Adrenal gland (tissue), 9 donors: ENCODE measurements at regions not wholly inside any gene's neighbourhood (a gene's known extent, or its start where the extent isn't known, plus 50 kb on each side); places are given as distances from the start of the nearest gene placed in this dataset.
"Not testable (repeated sequence)": the region's sequence is repeated elsewhere in the genome, so short reads cannot be mapped to it uniquely, and the experiment has no call there.

Experiments
- DNase-seq, 7 donors: peaks; one replicate each; pipeline ENCODE4 v3.0.0-alpha.2; 2019 to 2020
- H3K27ac ChIP-seq, 5 donors: fragments of 200-600 bp; sonication (generic) in 4 of 5; 1 replicate in 3 of 5; 2 replicates in 2 of 5; pipeline versions ENCODE4 v1.5.1 to v1.8.0; 2016 to 2020; ENCODE audit warnings: mild to moderate bottlenecking in 1 of 5
- H3K27me3 ChIP-seq: fragments of 200-600 bp; 2 replicates; pipeline ENCODE4 v1.8.0; 2021
- H3K36me3 ChIP-seq, 2 donors: fragments of 200-600 bp; replicated peaks in 1 of 2; 1 replicate in 1 of 2; 2 replicates in 1 of 2; pipeline versions ENCODE4 v1.5.1 to v1.8.0; 2018 to 2022
- H3K4me1 ChIP-seq, 2 donors: fragments of 200-600 bp; replicated peaks in 1 of 2; 1 replicate in 1 of 2; 2 replicates in 1 of 2; pipeline versions ENCODE4 v1.5.1 to v1.8.0; 2018 to 2021
- H3K4me3 ChIP-seq, 4 donors: fragments of 200-600 bp; sonication (generic) in 3 of 4; one replicate each; pipeline ENCODE4 v1.5.1; 2016 to 2018
- H3K9me3 ChIP-seq, 3 donors: fragments of 200-600 bp; sonication (generic) in 1 of 3; replicated peaks in 1 of 3; 1 replicate in 2 of 3; 2 replicates in 1 of 3; pipeline versions ENCODE4 v1.5.1 to v1.8.0; 2016 to 2021
- POLR2A ChIP-seq, 2 donors: fragments of 450-650 bp; IDR thresholded peaks; one replicate each; pipeline ENCODE4 v1.6.1; 2017; ENCODE audit warnings: antibody characterized with exemption in 2 of 2, mild to moderate bottlenecking in 2 of 2, moderate library complexity in 1 of 2
- WGBS, 4 donors: extraction: QIAGEN DNeasy Blood & Tissue Kit in 2 of 4; methylation state at CpG; one replicate each; pipeline versions ENCODE4 v1.1.5 to v1.1.7; 2013 to 2017; 5-methylcytosine and 5-hydroxymethylcytosine counted together
- intact Hi-C, 2 donors: fragments of 100-400 bp; cut with DNase I; formaldehyde crosslinking; loops; one replicate each; pipeline versions ENCODE4 v1.14.1 to v1.15.0; 2022 to 2023
- TF ChIP-seq, protein P1 (sequence below), 6 experiments: fragments of 450-650 bp in 4 of 6; fragments of 200-600 bp in 2 of 6; sonication (generic) in 1 of 6; IDR thresholded peaks; 1 replicate in 5 of 6; 2 replicates in 1 of 6; pipeline versions ENCODE4 v1.5.1 to v1.8.0; 2016 to 2021; ENCODE audit warnings: antibody characterized with exemption in 6 of 6, mild to moderate bottlenecking in 2 of 6, moderate library complexity in 1 of 6
- donor health status: healthy with polysubstance abuse.
- donor health status: Bipolar disorder and iron deficiency.
- donor health status: DM: yes; HTN: yes; CAD: no.
- donor health status: DM: no; HTN: no; CAD: no.
- donor health status: DM: no; HTN: no; CAD: no.

GRCh38 chr4:188783606-188784160 lies 644.4 kb downstream of the TRIML1 start:
- TF ChIP-seq POLR2A (IDR thresholded peaks at IDR 0.05), result no peak
- TF ChIP-seq, protein P1, sequence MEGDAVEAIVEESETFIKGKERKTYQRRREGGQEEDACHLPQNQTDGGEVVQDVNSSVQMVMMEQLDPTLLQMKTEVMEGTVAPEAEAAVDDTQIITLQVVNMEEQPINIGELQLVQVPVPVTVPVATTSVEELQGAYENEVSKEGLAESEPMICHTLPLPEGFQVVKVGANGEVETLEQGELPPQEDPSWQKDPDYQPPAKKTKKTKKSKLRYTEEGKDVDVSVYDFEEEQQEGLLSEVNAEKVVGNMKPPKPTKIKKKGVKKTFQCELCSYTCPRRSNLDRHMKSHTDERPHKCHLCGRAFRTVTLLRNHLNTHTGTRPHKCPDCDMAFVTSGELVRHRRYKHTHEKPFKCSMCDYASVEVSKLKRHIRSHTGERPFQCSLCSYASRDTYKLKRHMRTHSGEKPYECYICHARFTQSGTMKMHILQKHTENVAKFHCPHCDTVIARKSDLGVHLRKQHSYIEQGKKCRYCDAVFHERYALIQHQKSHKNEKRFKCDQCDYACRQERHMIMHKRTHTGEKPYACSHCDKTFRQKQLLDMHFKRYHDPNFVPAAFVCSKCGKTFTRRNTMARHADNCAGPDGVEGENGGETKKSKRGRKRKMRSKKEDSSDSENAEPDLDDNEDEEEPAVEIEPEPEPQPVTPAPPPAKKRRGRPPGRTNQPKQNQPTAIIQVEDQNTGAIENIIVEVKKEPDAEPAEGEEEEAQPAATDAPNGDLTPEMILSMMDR (IDR thresholded peaks at IDR 0.05), result no peak
- intact Hi-C loops, result no loop called here
- Histone ChIP-seq H3K4me1 (no peaks in the 10 kb centered on the region), H3K27ac (no peak overlapping the region), H3K36me3 (no peaks in the 10 kb centered on the region), H3K9me3 (no peaks in the 10 kb centered on the region), H3K27me3 (no peaks in the 10 kb centered on the region), H3K4me3 (no peak overlapping the region)
- DNase-seq, result no peak
- WGBS, 4 donors, result 72 to 80% (median 75%) methylated on average over 7 of the region's 7 CpGs

GRCh38 chr4:188796600-188796999 lies 657.4 kb downstream of the TRIML1 start:
- H3K4me1 ChIP-seq, DNase-seq, H3K4me3 ChIP-seq, H3K36me3 ChIP-seq, H3K27me3 ChIP-seq, intact Hi-C loops, H3K27ac ChIP-seq, H3K9me3 ChIP-seq: not testable (repeated sequence)
- WGBS, 4 donors, result 92 to 94% (median 93%) methylated on average over 39 to 46 of the region's 46 CpGs

DNA sequence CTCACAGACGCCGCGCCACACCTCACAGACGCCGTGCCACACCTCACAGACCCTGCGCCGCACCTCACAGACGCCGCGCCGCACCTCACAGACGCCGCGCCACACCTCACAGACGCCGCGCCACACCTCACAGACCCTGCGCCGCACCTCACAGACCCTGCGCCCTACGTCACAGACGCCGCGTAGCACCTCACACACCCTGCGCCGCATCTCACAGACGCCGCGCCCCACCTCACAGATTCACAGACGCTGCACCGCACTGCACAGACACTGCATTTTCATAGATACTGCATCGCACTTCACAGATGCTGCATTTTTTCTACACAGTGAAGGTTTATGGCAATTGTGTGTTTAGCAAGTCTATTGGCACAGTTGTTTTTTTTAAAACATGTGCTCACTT lies 657.8 kb downstream of the TRIML1 start:
- H3K27me3 ChIP-seq, H3K36me3 ChIP-seq, H3K4me1 ChIP-seq, H3K9me3 ChIP-seq, intact Hi-C loops, DNase-seq, H3K27ac ChIP-seq, H3K4me3 ChIP-seq: not testable (repeated sequence)
- WGBS, 4 donors, result 92 to 99% (median 93%) methylated on average over 13 to 31 of the region's 32 CpGs

DNA sequence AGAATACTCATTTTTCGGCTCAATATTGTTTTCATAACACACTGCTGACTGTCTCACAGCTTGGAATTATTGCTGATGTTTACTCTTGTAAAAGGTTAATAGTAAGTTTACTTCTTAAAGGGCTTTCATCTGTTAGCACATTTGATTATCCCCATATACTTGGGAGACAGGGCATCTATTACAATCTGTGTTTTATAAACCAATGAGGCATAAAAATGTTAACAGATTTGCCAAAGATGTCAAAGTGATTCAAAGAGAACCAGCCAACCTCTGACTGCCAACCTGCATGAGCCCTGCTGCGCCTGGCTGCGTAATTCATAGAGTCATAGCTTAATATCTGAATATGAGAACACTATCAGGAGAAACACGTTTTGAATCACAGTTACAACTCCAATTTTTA lies 665.6 kb downstream of the TRIML1 start:
- Histone ChIP-seq H3K36me3 (no peaks in the 10 kb centered on the region), H3K4me3 (no peak overlapping the region), H3K9me3 (no peaks in the 10 kb centered on the region), H3K27ac (no peak overlapping the region), H3K27me3 (no peaks in the 10 kb centered on the region), H3K4me1 (no peaks in the 10 kb centered on the region)
- TF ChIP-seq, protein P1 (IDR thresholded peaks at IDR 0.05), result no peak
- no peak for TF ChIP-seq POLR2A (IDR thresholded peaks at IDR 0.05)
- intact Hi-C loops, result no loop called here
- DNase-seq, result no peak
- WGBS, 4 donors, result 69 to 80% (median 74%) methylated on average over 4 of the region's 4 CpGs

- Histone ChIP-seq H3K27ac (no peak overlapping the region), H3K9me3 (no peaks in the 10 kb centered on the region), H3K4me1 (no peaks in the 10 kb centered on the region), H3K36me3 (no peaks in the 10 kb centered on the region), H3K4me3 (no peak overlapping the region), H3K27me3 (no peaks in the 10 kb centered on the region)
- 86 to 90% (median 88%) methylated on average over 1 of the region's 1 CpG for WGBS, 4 donors
- intact Hi-C loops, result no loop called here
- DNase-seq, result no peak
- TF ChIP-seq, protein P1 (IDR thresholded peaks at IDR 0.05), result no peak
- no peak for TF ChIP-seq POLR2A (IDR thresholded peaks at IDR 0.05)
Observed at GRCh38 chr4:188811121-188811520, 671.9 kb downstream of the TRIML1 start.
